MM.1S (cell line): ENCODE measurements at regions not wholly inside any gene's neighbourhood (a gene's known extent, or its start where the extent isn't known, plus 50 kb on each side); places are given as distances from the start of the nearest gene placed in this dataset.

ENCODE experiments used
- EZH2 ChIP-seq: fragments of 300-600 bp; sonication (generic); optimal IDR thresholded peaks from 2 replicates; pipeline ENCODE3; 2017; ENCODE audit warnings: low read depth, mild to moderate bottlenecking, antibody characterized with exemption, low read length, mixed read lengths
- TF ChIP-seq, protein P1 (sequence below): fragments of 300-600 bp; sonication (generic); IDR thresholded peaks from 2 replicates; pipeline ENCODE4 v1.5.1; 2016; ENCODE audit warnings: antibody characterized with exemption, low read length, mixed read lengths

DNA sequence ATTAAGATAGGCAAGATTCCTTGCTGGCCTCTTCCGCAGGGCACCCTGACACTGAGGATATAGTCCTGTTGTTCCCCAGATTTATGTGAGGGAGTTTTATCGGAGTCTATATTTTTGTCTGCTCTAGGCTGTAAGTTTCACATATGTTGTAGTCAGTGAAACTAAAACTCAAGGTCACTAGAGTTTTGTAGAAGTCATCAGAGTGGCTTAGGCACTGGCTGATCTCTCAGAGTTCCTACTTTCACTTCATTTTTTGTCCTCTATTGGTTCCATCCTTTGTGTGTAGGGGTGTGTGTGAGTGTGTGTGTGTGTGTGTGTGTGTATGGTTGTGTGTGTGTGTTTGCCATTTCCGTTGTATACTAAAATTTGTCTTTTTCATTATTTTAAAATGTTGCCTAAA is 577.5 kb downstream of the IQCM start:
- TF ChIP-seq, protein P1, sequence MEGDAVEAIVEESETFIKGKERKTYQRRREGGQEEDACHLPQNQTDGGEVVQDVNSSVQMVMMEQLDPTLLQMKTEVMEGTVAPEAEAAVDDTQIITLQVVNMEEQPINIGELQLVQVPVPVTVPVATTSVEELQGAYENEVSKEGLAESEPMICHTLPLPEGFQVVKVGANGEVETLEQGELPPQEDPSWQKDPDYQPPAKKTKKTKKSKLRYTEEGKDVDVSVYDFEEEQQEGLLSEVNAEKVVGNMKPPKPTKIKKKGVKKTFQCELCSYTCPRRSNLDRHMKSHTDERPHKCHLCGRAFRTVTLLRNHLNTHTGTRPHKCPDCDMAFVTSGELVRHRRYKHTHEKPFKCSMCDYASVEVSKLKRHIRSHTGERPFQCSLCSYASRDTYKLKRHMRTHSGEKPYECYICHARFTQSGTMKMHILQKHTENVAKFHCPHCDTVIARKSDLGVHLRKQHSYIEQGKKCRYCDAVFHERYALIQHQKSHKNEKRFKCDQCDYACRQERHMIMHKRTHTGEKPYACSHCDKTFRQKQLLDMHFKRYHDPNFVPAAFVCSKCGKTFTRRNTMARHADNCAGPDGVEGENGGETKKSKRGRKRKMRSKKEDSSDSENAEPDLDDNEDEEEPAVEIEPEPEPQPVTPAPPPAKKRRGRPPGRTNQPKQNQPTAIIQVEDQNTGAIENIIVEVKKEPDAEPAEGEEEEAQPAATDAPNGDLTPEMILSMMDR, result no peak
- no peak for TF ChIP-seq EZH2
